ENCODE measurements at regions not wholly inside any gene's neighbourhood (a gene's known extent, or its start where the extent isn't known, plus 50 kb on each side); places are given as distances from the start of the nearest gene placed in this dataset.

DNA sequence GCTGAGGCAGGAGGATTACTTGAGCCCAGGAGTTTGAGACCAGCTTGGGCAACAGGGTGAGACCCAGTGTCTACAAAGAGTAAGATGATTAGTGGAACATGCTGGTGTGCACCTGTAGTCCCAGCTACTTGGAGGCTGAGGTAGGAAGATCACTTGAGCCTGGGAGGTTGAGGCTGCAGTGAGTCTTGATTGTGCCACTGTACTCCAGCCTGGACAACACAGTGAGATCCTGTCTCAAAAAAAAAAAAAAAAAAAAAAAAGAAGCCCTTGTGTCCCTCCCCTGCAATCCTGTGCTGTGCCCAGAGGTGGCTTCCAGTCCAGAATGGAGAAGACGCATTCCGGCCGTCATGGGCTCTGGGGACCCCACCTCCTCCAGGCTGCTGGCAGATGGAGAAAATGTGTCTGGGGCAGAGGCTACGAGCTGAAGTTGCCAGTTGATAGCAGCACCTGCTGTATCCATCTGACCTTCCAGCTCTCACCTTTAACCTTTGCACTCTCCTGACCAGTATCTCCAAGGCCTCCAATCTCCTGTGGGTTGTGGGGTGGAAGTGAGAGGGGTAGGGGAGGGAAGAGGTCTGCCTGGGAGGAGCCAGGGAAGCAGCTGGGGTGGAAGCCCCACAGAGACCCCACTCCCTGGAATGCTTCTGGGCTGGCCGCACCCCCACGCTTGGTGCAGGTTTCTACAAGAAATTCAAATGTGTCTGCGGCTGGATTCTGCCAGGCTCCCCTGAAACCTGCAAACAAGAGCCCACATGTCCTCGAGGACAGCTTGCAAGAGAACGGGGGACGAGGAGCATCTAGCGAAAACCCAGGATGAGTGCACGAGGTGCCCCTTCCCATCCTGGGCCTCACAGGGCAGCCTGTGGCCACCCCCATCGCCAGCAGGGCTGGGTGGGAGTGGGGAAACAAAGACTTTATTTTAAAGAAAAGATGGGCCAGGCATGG is 148.3 kb upstream of the IER5L start:
- no peaks in the 10 kb centered on the region for H3K36me3 ChIP-seq (replicated peaks)
- no peak overlapping the region for H3K27ac ChIP-seq
- no peak for DNase-seq
- H3K4me3 ChIP-seq (ENCODE audit: low read depth, low read length), result no peak overlapping the region
- TF ChIP-seq, protein P1, sequence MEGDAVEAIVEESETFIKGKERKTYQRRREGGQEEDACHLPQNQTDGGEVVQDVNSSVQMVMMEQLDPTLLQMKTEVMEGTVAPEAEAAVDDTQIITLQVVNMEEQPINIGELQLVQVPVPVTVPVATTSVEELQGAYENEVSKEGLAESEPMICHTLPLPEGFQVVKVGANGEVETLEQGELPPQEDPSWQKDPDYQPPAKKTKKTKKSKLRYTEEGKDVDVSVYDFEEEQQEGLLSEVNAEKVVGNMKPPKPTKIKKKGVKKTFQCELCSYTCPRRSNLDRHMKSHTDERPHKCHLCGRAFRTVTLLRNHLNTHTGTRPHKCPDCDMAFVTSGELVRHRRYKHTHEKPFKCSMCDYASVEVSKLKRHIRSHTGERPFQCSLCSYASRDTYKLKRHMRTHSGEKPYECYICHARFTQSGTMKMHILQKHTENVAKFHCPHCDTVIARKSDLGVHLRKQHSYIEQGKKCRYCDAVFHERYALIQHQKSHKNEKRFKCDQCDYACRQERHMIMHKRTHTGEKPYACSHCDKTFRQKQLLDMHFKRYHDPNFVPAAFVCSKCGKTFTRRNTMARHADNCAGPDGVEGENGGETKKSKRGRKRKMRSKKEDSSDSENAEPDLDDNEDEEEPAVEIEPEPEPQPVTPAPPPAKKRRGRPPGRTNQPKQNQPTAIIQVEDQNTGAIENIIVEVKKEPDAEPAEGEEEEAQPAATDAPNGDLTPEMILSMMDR (IDR thresholded peaks at IDR 0.05; ENCODE audit: low read depth, low read length, missing control alignments), result no peak
- H3K27me3 ChIP-seq (replicated peaks), result no peaks in the 10 kb centered on the region
- in situ Hi-C loops (cut with HindIII; ENCODE audit: low pct_ligation_motif_present, low sequenced_read_pairs), result loop anchor here (25.0 kb wide), 2 partner anchors 164 to 286 kb away; partner anchors contain the start of gene C9orf50

DNA sequence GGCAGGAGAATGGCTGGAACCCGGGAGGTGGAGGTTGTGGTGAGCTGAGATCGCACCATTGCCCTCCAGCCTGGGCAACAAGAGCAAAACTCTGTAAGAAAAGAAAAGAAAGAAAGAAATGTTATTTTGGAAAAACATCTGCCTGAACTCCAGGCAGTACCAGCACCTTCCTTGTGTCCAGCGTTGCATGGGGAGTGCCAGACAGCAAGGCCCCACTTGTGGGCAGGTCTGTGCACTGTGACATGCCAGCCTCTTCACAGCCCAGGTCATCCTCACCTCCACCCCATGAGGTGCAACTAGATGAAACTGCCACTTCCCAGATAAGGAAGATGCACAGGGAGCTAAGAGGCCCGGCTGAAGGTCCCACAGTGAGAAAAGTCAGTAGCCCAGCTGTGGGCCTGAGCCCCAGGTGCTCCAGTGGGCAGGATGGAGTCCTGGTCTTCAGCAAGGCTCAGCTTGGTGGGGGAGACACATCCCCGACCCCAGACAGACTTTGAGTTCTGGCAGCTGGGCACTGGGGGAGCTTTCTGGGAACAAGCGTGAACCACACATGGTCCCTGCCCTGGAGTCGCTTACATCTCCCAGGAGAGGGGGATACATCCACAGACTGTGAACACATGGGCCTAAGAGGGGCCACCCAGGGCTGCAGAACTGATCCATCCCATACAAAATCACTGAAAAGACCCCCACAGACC is 146.9 kb upstream of the IER5L start:
- no peak for DNase-seq
- Histone ChIP-seq H3K36me3 (replicated peaks) (no peaks in the 10 kb centered on the region), H3K27me3 (replicated peaks) (no peaks in the 10 kb centered on the region), H3K4me3 (ENCODE audit: low read depth, low read length) (no peak overlapping the region), H3K27ac (no peak overlapping the region)
- in situ Hi-C loops (cut with HindIII; ENCODE audit: low pct_ligation_motif_present, low sequenced_read_pairs), result loop anchor here (25.0 kb wide), 2 partner anchors 163 to 287 kb away; partner anchors contain the start of gene C9orf50
- TF ChIP-seq, protein P1 (IDR thresholded peaks at IDR 0.05; ENCODE audit: low read depth, low read length, missing control alignments), result no peak

GRCh38 chr9:129323999-129324553 is 146.0 kb upstream of the IER5L start:
- Histone ChIP-seq H3K27me3 (replicated peaks) (no peaks in the 10 kb centered on the region), H3K36me3 (replicated peaks) (no peaks in the 10 kb centered on the region), H3K27ac (no peak overlapping the region), H3K4me3 (ENCODE audit: low read depth, low read length) (no peak overlapping the region)
- TF ChIP-seq, protein P1 (IDR thresholded peaks at IDR 0.05; ENCODE audit: low read depth, low read length, missing control alignments), result no peak
- in situ Hi-C loops (cut with HindIII; ENCODE audit: low pct_ligation_motif_present, low sequenced_read_pairs), result no loop called here
- no peak for DNase-seq

- H3K27me3 ChIP-seq (replicated peaks), result no peaks in the 10 kb centered on the region
- H3K27ac ChIP-seq, result no peak overlapping the region
- TF ChIP-seq, protein P1 (IDR thresholded peaks at IDR 0.05; ENCODE audit: low read depth, low read length, missing control alignments), result no peak
- no peaks in the 10 kb centered on the region for H3K36me3 ChIP-seq (replicated peaks)
- H3K4me3 ChIP-seq (ENCODE audit: low read depth, low read length), result no peak overlapping the region
- DNase-seq, result no peak
- in situ Hi-C loops (cut with HindIII; ENCODE audit: low pct_ligation_motif_present, low sequenced_read_pairs), result no loop called here
These were observed 145.4 kb upstream of the IER5L start for GRCh38 chr9:129323376-129323998.

GRCh38 chr9:129322641-129323375 is 144.7 kb upstream of the IER5L start:
- no peaks in the 10 kb centered on the region for H3K36me3 ChIP-seq (replicated peaks)
- in situ Hi-C loops (cut with HindIII; ENCODE audit: low pct_ligation_motif_present, low sequenced_read_pairs), result no loop called here
- DNase-seq, result no peak
- TF ChIP-seq, protein P1 (IDR thresholded peaks at IDR 0.05; ENCODE audit: low read depth, low read length, missing control alignments), result no peak
- no peaks in the 10 kb centered on the region for H3K27me3 ChIP-seq (replicated peaks)
- no peak overlapping the region for H3K27ac ChIP-seq
- H3K4me3 ChIP-seq (ENCODE audit: low read depth, low read length), result no peak overlapping the region

Data from brain microvascular endothelial cell (primary cell).